Sigmoid colon (tissue), 6 donors: ENCODE measurements at regions not wholly inside any gene's neighbourhood (a gene's known extent, or its start where the extent isn't known, plus 50 kb on each side); places are given as distances from the start of the nearest gene placed in this dataset.
"Not testable (repeated sequence)": the region's sequence is repeated elsewhere in the genome, so short reads cannot be mapped to it uniquely, and the experiment has no call there.

ENCODE experiments used
- DNase-seq: peaks from one replicate; pipeline ENCODE4 v3.0.0-alpha.2; 2019
- H3K27ac ChIP-seq, 4 donors: fragments of 200-600 bp; sonication (generic); one replicate each; pipeline ENCODE4 v1.5.1; 2016 to 2019; ENCODE audit warnings: mild to moderate bottlenecking in 1 of 4
- H3K27me3 ChIP-seq, 3 donors: fragments of 200-600 bp; sonication (generic); one replicate each; pipeline ENCODE4 v1.5.1; 2019; ENCODE audit warnings: mild to moderate bottlenecking in 1 of 3
- H3K36me3 ChIP-seq, 4 donors: fragments of 200-600 bp; sonication (generic); one replicate each; pipeline ENCODE4 v1.5.1; 2016 to 2019
- H3K4me1 ChIP-seq, 4 donors: fragments of 200-600 bp; sonication (generic); one replicate each; pipeline ENCODE4 v1.5.1; 2017 to 2019
- H3K4me3 ChIP-seq, 4 donors: fragments of 200-600 bp; sonication (generic); one replicate each; pipeline ENCODE4 v1.5.1; 2017 to 2019; ENCODE audit warnings: mild to moderate bottlenecking in 2 of 4, moderate library complexity in 1 of 4
- H3K9me3 ChIP-seq, 4 donors: fragments of 200-600 bp in 3 of 4; sonication (generic) in 3 of 4; one replicate each; pipeline versions ENCODE4 v1.5.1 to v1.6.1; 2013 to 2019
- EP300 ChIP-seq, 4 donors: sonication (generic); formaldehyde crosslinking; IDR thresholded peaks; one replicate each; pipeline ENCODE4 v1.6.1; 2017; ENCODE audit warnings: antibody characterized with exemption in 4 of 4
- POLR2A ChIP-seq, 2 donors: fragments of 450-650 bp; IDR thresholded peaks; one replicate each; pipeline ENCODE4 v1.6.1; 2016; ENCODE audit warnings: antibody characterized with exemption in 2 of 2, mild to moderate bottlenecking in 2 of 2, moderate library complexity in 2 of 2
- POLR2AphosphoS5 ChIP-seq, 4 donors: sonication (generic); formaldehyde crosslinking; IDR thresholded peaks; one replicate each; pipeline ENCODE4 v1.6.1; 2017; ENCODE audit warnings: antibody characterized with exemption in 4 of 4
- WGBS, 2 donors: extraction: QIAGEN DNeasy Blood & Tissue Kit; methylation state at CpG; one replicate each; pipeline ENCODE4 v1.1.7; 2013; 5-methylcytosine and 5-hydroxymethylcytosine counted together
- intact Hi-C: fragments of 100-400 bp; cut with DNase I; formaldehyde crosslinking; loops from one replicate; pipeline ENCODE4 v1.15.1; 2023
- TF ChIP-seq, protein P1 (sequence below), 4 experiments: fragments of 450-650 bp in 3 of 4; fragments of 200-600 bp in 1 of 4; IDR thresholded peaks; one replicate each; pipeline ENCODE4 v1.5.1; 2016 to 2019; ENCODE audit warnings: antibody characterized with exemption in 4 of 4, mild to moderate bottlenecking in 3 of 4, moderate library complexity in 2 of 4
- donor health status: healthy with polysubstance abuse.
- donor health status: healthy.

DNA sequence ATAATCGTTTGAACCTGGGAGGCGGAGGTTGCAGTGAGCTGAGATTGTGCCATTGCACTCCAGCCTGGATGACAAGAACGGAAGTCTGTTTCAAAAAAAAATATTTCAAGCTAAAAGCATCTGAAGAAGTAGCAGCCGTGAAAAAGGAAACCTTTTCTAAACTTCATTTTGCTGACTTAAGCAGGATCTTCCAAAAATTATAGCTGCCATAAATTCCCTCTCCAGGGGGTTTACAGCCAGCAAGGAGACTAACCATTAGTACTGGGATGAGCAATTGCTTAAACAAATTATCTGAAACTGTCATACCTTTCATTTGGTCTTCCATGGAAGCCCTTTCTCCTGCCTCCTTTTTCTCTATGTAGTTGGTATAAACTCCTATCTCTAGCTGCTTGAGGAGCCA is 69.9 kb upstream of the TSC22D1 start:
- no peaks in the 10 kb centered on the region for H3K27me3 ChIP-seq
- no peak for TF ChIP-seq POLR2A (IDR thresholded peaks at IDR 0.05)
- H3K27ac ChIP-seq: no peak overlapping the region
- WGBS, 2 donors: 88 to 90% methylated on average over 4 of the region's 4 CpGs
- DNase-seq: no peak
- H3K9me3 ChIP-seq: no peaks in the 10 kb centered on the region
- no peak overlapping the region for H3K4me3 ChIP-seq
- no peaks in the 10 kb centered on the region for H3K4me1 ChIP-seq
- intact Hi-C loops: no loop called here
- H3K36me3 ChIP-seq: no peaks in the 10 kb centered on the region

DNA sequence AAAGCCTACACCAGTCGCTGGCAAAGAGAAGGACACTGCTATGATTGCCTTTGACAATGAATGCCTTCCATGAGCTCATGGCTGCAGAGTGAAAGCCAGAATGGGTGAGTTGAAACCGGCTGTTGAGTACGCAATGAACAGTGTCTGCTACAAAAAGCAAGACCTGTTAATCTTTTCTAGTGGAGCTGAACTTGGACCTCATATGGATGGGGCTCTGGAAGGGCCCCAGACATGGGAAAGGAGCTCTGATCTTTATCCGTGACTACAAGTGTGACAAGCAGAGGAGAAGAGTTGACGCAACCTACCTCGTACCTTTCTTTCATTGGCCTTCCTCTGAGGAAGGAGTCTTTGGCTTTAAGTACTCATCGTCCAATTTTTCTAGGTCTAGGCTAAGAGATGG is 67.1 kb upstream of the TSC22D1 start:
- Histone ChIP-seq H3K27ac (no peak overlapping the region), H3K4me1 (no peaks in the 10 kb centered on the region), H3K27me3 (no peaks in the 10 kb centered on the region), H3K36me3 (no peaks in the 10 kb centered on the region), H3K9me3 (no peaks in the 10 kb centered on the region), H3K4me3 (no peak overlapping the region)
- no peak for DNase-seq
- WGBS, 2 donors: 94% methylated on average over 7 of the region's 7 CpGs
- intact Hi-C loops: no loop called here
- TF ChIP-seq, protein P1, sequence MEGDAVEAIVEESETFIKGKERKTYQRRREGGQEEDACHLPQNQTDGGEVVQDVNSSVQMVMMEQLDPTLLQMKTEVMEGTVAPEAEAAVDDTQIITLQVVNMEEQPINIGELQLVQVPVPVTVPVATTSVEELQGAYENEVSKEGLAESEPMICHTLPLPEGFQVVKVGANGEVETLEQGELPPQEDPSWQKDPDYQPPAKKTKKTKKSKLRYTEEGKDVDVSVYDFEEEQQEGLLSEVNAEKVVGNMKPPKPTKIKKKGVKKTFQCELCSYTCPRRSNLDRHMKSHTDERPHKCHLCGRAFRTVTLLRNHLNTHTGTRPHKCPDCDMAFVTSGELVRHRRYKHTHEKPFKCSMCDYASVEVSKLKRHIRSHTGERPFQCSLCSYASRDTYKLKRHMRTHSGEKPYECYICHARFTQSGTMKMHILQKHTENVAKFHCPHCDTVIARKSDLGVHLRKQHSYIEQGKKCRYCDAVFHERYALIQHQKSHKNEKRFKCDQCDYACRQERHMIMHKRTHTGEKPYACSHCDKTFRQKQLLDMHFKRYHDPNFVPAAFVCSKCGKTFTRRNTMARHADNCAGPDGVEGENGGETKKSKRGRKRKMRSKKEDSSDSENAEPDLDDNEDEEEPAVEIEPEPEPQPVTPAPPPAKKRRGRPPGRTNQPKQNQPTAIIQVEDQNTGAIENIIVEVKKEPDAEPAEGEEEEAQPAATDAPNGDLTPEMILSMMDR (IDR thresholded peaks at IDR 0.05): no peak
- no peak for TF ChIP-seq POLR2AphosphoS5 (IDR thresholded peaks at IDR 0.05)
- TF ChIP-seq EP300 (IDR thresholded peaks at IDR 0.05): no peak
- TF ChIP-seq POLR2A (IDR thresholded peaks at IDR 0.05): no peak

GRCh38 chr13:44637581-44637980 is 61.5 kb upstream of the TSC22D1 start:
- TF ChIP-seq, protein P1 (IDR thresholded peaks at IDR 0.05): no peak
- TF ChIP-seq POLR2AphosphoS5 (IDR thresholded peaks at IDR 0.05): no peak
- no peak for TF ChIP-seq EP300 (IDR thresholded peaks at IDR 0.05)
- no peak for TF ChIP-seq POLR2A (IDR thresholded peaks at IDR 0.05)
- Histone ChIP-seq H3K27ac (no peak overlapping the region), H3K9me3 (no peaks in the 10 kb centered on the region), H3K27me3 (no peaks in the 10 kb centered on the region), H3K36me3 (no peaks in the 10 kb centered on the region), H3K4me1 (no peaks in the 10 kb centered on the region), H3K4me3 (no peak overlapping the region)
- DNase-seq: no peak
- intact Hi-C loops: no loop called here

GRCh38 chr13:44629465-44630183 is 53.5 kb upstream of the TSC22D1 start:
- H3K4me3 ChIP-seq: no peak overlapping the region
- H3K27ac ChIP-seq: peak overlapping the region in 3 of 4 donors; percentile 12 to 75 (median 18)
- TF ChIP-seq, protein P1 (IDR thresholded peaks at IDR 0.05): no peak
- no peak for TF ChIP-seq EP300 (IDR thresholded peaks at IDR 0.05)
- no peak for TF ChIP-seq POLR2A (IDR thresholded peaks at IDR 0.05)
- TF ChIP-seq POLR2AphosphoS5 (IDR thresholded peaks at IDR 0.05): no peak
- no peaks in the 10 kb centered on the region for H3K36me3 ChIP-seq
- peaks cover 0 to 7% (median 0%) of the 10 kb centered on the region in 4 donors for H3K4me1 ChIP-seq
- WGBS, 2 donors: 83 to 92% methylated on average over 2 of the region's 2 CpGs
- H3K27me3 ChIP-seq: no peaks in the 10 kb centered on the region
- intact Hi-C loops: no loop called here
- DNase-seq: no peak
- no peaks in the 10 kb centered on the region for H3K9me3 ChIP-seq

DNA sequence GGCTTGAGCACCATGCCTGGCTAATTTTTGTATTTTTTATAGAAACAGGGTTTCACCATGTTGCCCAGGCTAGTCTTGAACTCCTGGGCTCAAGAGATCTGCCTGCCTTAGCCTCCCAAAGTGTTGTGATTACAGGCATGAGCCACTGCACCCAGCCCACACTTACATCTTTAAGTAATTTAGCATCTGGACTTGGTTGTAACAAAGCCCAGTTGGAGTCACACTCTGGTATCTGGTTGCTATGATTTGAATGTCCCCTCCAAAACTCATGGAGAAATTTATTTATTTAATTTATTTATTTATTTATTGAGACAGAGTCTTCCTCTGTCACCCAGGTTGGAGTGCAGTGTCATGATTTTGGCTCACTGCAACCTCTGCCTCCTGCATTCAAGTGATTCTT is 52.7 kb upstream of the TSC22D1 start:
- H3K27me3 ChIP-seq, H3K4me3 ChIP-seq, DNase-seq, H3K9me3 ChIP-seq, H3K36me3 ChIP-seq, H3K4me1 ChIP-seq, intact Hi-C loops: not testable (repeated sequence)
- peak overlapping the region in 1 of 4 donors; percentile 75 for H3K27ac ChIP-seq

DNA sequence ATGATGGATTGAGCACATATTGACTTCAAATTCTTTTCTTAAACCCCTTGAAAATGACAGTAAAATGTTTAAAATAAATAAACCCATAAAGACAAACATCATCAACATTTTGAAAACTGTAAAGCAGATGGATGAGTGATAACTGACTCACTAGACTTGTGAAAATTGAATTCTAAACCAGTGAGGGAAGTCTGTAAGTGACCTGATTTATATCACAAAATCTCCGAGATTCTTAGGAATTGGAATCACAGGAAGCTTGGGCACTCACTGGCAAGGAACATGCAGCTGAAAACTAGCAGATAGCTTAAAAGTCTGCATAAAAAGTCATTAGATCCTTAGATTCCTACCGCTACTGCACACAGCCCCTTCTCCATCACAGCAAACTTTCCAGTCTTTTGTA is 51.3 kb upstream of the TSC22D1 start:
- TF ChIP-seq, protein P1 (IDR thresholded peaks at IDR 0.05): no peak
- TF ChIP-seq POLR2AphosphoS5 (IDR thresholded peaks at IDR 0.05) (no peak), EP300 (IDR thresholded peaks at IDR 0.05) (no peak), POLR2A (IDR thresholded peaks at IDR 0.05) (no peak)
- Histone ChIP-seq H3K4me1 (peaks cover 0 to 7% (median 0%) of the 10 kb centered on the region in 4 donors), H3K4me3 (no peak overlapping the region), H3K27ac (no peak overlapping the region), H3K27me3 (no peaks in the 10 kb centered on the region), H3K9me3 (no peaks in the 10 kb centered on the region), H3K36me3 (no peaks in the 10 kb centered on the region)
- DNase-seq: no peak
- intact Hi-C loops: no loop called here
- WGBS, 2 donors: 86 to 91% methylated on average over 2 of the region's 2 CpGs
